ENCODE measurements at regions not wholly inside any gene's neighbourhood (a gene's known extent, or its start where the extent isn't known, plus 50 kb on each side); places are given as distances from the start of the nearest gene placed in this dataset.
"Not testable (repeated sequence)": the region's sequence is repeated elsewhere in the genome, so short reads cannot be mapped to it uniquely, and the experiment has no call there.

GRCh38 chr2:144631636-144632035, 111.7 kb upstream of the ZEB2 start:
- DNase-seq, result no peak

GRCh38 chr2:144630459-144631215, 110.7 kb upstream of the ZEB2 start:
- no peak for DNase-seq

GRCh38 chr2:144629935-144630334, 110.0 kb upstream of the ZEB2 start:
- DNase-seq, result no peak

- DNase-seq, result no peak
Measured at GRCh38 chr2:144628566-144628965, 108.6 kb upstream of the ZEB2 start.

GRCh38 chr2:144625626-144626025, 105.7 kb upstream of the ZEB2 start:
- no peak for DNase-seq

GRCh38 chr2:144625226-144625625, 105.3 kb upstream of the ZEB2 start:
- no peak for DNase-seq

GRCh38 chr2:144624451-144624850, 104.5 kb upstream of the ZEB2 start:
- DNase-seq, result no peak

GRCh38 chr2:144622373-144622772, 102.5 kb upstream of the ZEB2 start:
- DNase-seq, result not testable (repeated sequence)

GRCh38 chr2:144621266-144621665, 101.3 kb upstream of the ZEB2 start:
- no peak for DNase-seq

GRCh38 chr2:144619760-144620159, 99.8 kb upstream of the ZEB2 start:
- DNase-seq, result no peak

- DNase-seq, result not testable (repeated sequence)
Measured at GRCh38 chr2:144617171-144617570, 97.3 kb upstream of the ZEB2 start.

- DNase-seq, result no peak
Measured at GRCh38 chr2:144615866-144616565, 96.1 kb upstream of the ZEB2 start.

- no peak for DNase-seq
Measured at GRCh38 chr2:144607891-144608521, 88.1 kb upstream of the ZEB2 start.

GRCh38 chr2:144607099-144607498, 87.2 kb upstream of the ZEB2 start:
- no peak for DNase-seq

GRCh38 chr2:144606466-144607095, 86.7 kb upstream of the ZEB2 start:
- DNase-seq, result no peak

GRCh38 chr2:144605231-144605840, 85.4 kb upstream of the ZEB2 start:
- no peak for DNase-seq

GRCh38 chr2:144603334-144603733, 83.4 kb upstream of the ZEB2 start:
- no peak for DNase-seq

- no peak for DNase-seq
Measured at GRCh38 chr2:144598906-144599305, 79.0 kb upstream of the ZEB2 start.

- DNase-seq, result no peak
Measured at GRCh38 chr2:144597894-144598593, 78.1 kb upstream of the ZEB2 start.

GRCh38 chr2:144597388-144597787, 77.5 kb upstream of the ZEB2 start:
- DNase-seq, result no peak

- no peak for DNase-seq
Measured at GRCh38 chr2:144596073-144596871, 76.4 kb upstream of the ZEB2 start.

GRCh38 chr2:144595686-144596072, 75.8 kb upstream of the ZEB2 start:
- DNase-seq, result no peak

All from activated T-cell treated with anti-CD3 and anti-CD28 coated beads, Interleukin-2, amount 50 U/mL, for 1 hour (primary cell).